H1 (cell line): ENCODE measurements at regions not wholly inside any gene's neighbourhood (a gene's known extent, or its start where the extent isn't known, plus 50 kb on each side); places are given as distances from the start of the nearest gene placed in this dataset.
A peak's percentile ranks its signal among the peaks of the same experiment; 100 is the strongest.

Source experiments
- POU5F1 ChIP-seq: IDR thresholded peaks from 2 replicates; pipeline ENCODE4 v1.6.1; 2011; ENCODE audit warnings: low read depth, mild to moderate bottlenecking, low read length, moderate library complexity
- TCF12 ChIP-seq: IDR thresholded peaks from 2 replicates; pipeline ENCODE4 v1.6.1; 2011; ENCODE audit warnings: low read depth, mild to moderate bottlenecking, low read length
- TF ChIP-seq, protein P1 (sequence below): fragments of 300-600 bp; sonication (generic); IDR thresholded peaks from 2 replicates; pipeline ENCODE4 v1.7.1; 2012; ENCODE audit warnings: low read length, moderate library complexity, mild to moderate bottlenecking, inconsistent platforms; ENCODE audit not compliant: insufficient replicate concordance
- TF ChIP-seq, protein P2 (sequence below): IDR thresholded peaks from 2 replicates; pipeline ENCODE4 v1.6.1; 2012; ENCODE audit warnings: inconsistent platforms
- TF ChIP-seq, protein P3 (sequence below): IDR thresholded peaks from 2 replicates; pipeline ENCODE4 v1.6.1; 2012; ENCODE audit warnings: inconsistent platforms

DNA sequence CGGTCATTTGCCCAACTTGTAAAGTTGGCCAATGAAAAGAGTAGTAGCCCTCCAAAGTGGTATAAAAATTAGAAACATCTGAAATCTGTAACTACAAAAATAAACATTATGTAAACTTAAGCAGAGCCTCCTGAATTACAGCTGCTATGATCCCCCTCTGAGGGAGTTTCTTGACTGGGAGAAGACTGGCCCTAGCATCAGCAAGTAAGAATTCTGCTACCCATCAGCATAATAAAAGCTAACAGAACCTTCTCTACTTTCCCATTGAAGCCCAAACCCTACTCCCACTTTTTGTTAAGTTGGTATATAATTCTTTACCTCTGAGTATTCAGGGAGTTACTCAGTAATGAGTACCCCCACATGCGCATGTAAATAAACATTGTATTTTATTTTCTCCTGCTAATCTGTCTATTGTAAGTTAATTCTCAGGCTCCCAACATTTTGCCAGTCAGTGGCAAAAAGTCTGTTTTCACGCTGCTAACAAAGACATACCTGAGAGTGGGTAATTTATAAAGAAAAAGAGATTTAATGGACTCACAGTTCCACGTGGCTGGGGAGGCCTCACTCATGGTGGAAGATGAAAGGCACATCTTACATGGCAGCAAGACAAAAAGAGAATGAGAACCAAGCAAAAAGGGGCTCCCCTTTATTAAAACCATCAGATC, 71.3 kb downstream of the MYL12B start (continued):
- TF ChIP-seq, protein P1, sequence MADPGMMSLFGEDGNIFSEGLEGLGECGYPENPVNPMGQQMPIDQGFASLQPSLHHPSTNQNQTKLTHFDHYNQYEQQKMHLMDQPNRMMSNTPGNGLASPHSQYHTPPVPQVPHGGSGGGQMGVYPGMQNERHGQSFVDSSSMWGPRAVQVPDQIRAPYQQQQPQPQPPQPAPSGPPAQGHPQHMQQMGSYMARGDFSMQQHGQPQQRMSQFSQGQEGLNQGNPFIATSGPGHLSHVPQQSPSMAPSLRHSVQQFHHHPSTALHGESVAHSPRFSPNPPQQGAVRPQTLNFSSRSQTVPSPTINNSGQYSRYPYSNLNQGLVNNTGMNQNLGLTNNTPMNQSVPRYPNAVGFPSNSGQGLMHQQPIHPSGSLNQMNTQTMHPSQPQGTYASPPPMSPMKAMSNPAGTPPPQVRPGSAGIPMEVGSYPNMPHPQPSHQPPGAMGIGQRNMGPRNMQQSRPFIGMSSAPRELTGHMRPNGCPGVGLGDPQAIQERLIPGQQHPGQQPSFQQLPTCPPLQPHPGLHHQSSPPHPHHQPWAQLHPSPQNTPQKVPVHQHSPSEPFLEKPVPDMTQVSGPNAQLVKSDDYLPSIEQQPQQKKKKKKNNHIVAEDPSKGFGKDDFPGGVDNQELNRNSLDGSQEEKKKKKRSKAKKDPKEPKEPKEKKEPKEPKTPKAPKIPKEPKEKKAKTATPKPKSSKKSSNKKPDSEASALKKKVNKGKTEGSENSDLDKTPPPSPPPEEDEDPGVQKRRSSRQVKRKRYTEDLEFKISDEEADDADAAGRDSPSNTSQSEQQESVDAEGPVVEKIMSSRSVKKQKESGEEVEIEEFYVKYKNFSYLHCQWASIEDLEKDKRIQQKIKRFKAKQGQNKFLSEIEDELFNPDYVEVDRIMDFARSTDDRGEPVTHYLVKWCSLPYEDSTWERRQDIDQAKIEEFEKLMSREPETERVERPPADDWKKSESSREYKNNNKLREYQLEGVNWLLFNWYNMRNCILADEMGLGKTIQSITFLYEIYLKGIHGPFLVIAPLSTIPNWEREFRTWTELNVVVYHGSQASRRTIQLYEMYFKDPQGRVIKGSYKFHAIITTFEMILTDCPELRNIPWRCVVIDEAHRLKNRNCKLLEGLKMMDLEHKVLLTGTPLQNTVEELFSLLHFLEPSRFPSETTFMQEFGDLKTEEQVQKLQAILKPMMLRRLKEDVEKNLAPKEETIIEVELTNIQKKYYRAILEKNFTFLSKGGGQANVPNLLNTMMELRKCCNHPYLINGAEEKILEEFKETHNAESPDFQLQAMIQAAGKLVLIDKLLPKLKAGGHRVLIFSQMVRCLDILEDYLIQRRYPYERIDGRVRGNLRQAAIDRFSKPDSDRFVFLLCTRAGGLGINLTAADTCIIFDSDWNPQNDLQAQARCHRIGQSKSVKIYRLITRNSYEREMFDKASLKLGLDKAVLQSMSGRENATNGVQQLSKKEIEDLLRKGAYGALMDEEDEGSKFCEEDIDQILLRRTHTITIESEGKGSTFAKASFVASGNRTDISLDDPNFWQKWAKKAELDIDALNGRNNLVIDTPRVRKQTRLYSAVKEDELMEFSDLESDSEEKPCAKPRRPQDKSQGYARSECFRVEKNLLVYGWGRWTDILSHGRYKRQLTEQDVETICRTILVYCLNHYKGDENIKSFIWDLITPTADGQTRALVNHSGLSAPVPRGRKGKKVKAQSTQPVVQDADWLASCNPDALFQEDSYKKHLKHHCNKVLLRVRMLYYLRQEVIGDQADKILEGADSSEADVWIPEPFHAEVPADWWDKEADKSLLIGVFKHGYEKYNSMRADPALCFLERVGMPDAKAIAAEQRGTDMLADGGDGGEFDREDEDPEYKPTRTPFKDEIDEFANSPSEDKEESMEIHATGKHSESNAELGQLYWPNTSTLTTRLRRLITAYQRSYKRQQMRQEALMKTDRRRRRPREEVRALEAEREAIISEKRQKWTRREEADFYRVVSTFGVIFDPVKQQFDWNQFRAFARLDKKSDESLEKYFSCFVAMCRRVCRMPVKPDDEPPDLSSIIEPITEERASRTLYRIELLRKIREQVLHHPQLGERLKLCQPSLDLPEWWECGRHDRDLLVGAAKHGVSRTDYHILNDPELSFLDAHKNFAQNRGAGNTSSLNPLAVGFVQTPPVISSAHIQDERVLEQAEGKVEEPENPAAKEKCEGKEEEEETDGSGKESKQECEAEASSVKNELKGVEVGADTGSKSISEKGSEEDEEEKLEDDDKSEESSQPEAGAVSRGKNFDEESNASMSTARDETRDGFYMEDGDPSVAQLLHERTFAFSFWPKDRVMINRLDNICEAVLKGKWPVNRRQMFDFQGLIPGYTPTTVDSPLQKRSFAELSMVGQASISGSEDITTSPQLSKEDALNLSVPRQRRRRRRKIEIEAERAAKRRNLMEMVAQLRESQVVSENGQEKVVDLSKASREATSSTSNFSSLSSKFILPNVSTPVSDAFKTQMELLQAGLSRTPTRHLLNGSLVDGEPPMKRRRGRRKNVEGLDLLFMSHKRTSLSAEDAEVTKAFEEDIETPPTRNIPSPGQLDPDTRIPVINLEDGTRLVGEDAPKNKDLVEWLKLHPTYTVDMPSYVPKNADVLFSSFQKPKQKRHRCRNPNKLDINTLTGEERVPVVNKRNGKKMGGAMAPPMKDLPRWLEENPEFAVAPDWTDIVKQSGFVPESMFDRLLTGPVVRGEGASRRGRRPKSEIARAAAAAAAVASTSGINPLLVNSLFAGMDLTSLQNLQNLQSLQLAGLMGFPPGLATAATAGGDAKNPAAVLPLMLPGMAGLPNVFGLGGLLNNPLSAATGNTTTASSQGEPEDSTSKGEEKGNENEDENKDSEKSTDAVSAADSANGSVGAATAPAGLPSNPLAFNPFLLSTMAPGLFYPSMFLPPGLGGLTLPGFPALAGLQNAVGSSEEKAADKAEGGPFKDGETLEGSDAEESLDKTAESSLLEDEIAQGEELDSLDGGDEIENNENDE: peak; percentile 41
- TF ChIP-seq, protein P2, sequence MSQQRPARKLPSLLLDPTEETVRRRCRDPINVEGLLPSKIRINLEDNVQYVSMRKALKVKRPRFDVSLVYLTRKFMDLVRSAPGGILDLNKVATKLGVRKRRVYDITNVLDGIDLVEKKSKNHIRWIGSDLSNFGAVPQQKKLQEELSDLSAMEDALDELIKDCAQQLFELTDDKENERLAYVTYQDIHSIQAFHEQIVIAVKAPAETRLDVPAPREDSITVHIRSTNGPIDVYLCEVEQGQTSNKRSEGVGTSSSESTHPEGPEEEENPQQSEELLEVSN: peak; percentile 19; the same call in 1 of the 2 replicates
- TF ChIP-seq TCF12: no peak
- TF ChIP-seq POU5F1: peak; percentile 64
- TF ChIP-seq, protein P3, sequence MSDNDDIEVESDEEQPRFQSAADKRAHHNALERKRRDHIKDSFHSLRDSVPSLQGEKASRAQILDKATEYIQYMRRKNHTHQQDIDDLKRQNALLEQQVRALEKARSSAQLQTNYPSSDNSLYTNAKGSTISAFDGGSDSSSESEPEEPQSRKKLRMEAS: 0 out of 2 replicates have a peak, but pooled peaks have one; percentile 26
